ENCODE measurements at regions not wholly inside any gene's neighbourhood (a gene's known extent, or its start where the extent isn't known, plus 50 kb on each side); places are given as distances from the start of the nearest gene placed in this dataset.

GRCh38 chr11:45413156-45413858 is 127.2 kb upstream of the SYT13 start:
- peaks cover 93% of the 10 kb centered on the region for H3K27me3 ChIP-seq (ENCODE audit: insufficient read depth, low read depth)
- H3K4me1 ChIP-seq (replicated peaks; ENCODE audit: insufficient read depth): no peaks in the 10 kb centered on the region
- no peaks in the 10 kb centered on the region for H3F3A ChIP-seq (ENCODE audit: insufficient read depth, low read depth)
- no TSS peak for BruUV-seq (replicated peaks)
- DNase-seq: no peak
- ChIA-PET CTCF (no interaction called here), POLR2A (ENCODE audit: unreplicated experiment) (no interaction called here)
- H3K27ac ChIP-seq: no peak overlapping the region
- H4K20me1 ChIP-seq (ENCODE audit: insufficient read depth): no peaks in the 10 kb centered on the region
- no peak for TF ChIP-seq CTCF (conservative IDR thresholded peaks at IDR 0.05)
- no peak for TF ChIP-seq EZH2 (IDR thresholded peaks at IDR 0.05; ENCODE audit: low read depth)
- no peaks in the 10 kb centered on the region for H3K9me3 ChIP-seq (ENCODE audit: insufficient read depth, low read depth)
- H3K36me3 ChIP-seq (ENCODE audit: low read depth): no peaks in the 10 kb centered on the region
- H3K4me3 ChIP-seq: no peak overlapping the region
- no peak overlapping the region for H2AFZ ChIP-seq
- intact Hi-C loops (cut with micrococcal nuclease; ENCODE audit: unreplicated experiment): no loop called here
- H3K9me2 ChIP-seq (ENCODE audit: insufficient read depth): no peaks in the 10 kb centered on the region
- no peak overlapping the region for H3K4me2 ChIP-seq
- no peaks in the 10 kb centered on the region for H3K79me2 ChIP-seq (ENCODE audit: low read depth)

GRCh38 chr11:45412521-45412920 is 126.4 kb upstream of the SYT13 start:
- H3K27me3 ChIP-seq (ENCODE audit: insufficient read depth, low read depth): peaks cover 92% of the 10 kb centered on the region

GRCh38 chr11:45412051-45412471 is 125.9 kb upstream of the SYT13 start:
- H3K4me3 ChIP-seq: no peak overlapping the region
- H3K27ac ChIP-seq: no peak overlapping the region
- peaks cover 95% of the 10 kb centered on the region for H3K27me3 ChIP-seq (ENCODE audit: insufficient read depth, low read depth)
- H3K9me3 ChIP-seq (ENCODE audit: insufficient read depth, low read depth): no peaks in the 10 kb centered on the region
- intact Hi-C loops (cut with micrococcal nuclease; ENCODE audit: unreplicated experiment): no loop called here
- no peak overlapping the region for H2AFZ ChIP-seq
- POLR2A ChIA-PET (ENCODE audit: unreplicated experiment): no interaction called here
- no peaks in the 10 kb centered on the region for H4K20me1 ChIP-seq (ENCODE audit: insufficient read depth)
- no peak overlapping the region for H3K4me2 ChIP-seq
- CTCF ChIA-PET: no interaction called here
- DNase-seq: no peak
- no peaks in the 10 kb centered on the region for H3K9me2 ChIP-seq (ENCODE audit: insufficient read depth)
- no peak for TF ChIP-seq EZH2 (IDR thresholded peaks at IDR 0.05; ENCODE audit: low read depth)
- no peak for TF ChIP-seq CTCF (conservative IDR thresholded peaks at IDR 0.05)
- H3K36me3 ChIP-seq (ENCODE audit: low read depth): no peaks in the 10 kb centered on the region
- BruUV-seq (replicated peaks): no TSS peak
- H3K4me1 ChIP-seq (replicated peaks; ENCODE audit: insufficient read depth): no peaks in the 10 kb centered on the region
- no peaks in the 10 kb centered on the region for H3F3A ChIP-seq (ENCODE audit: insufficient read depth, low read depth)
- no peaks in the 10 kb centered on the region for H3K79me2 ChIP-seq (ENCODE audit: low read depth)

More at GRCh38 chr11:45412521-45412920, 126.4 kb upstream of the SYT13 start:
- no peaks in the 10 kb centered on the region for H3K9me2 ChIP-seq (ENCODE audit: insufficient read depth)
- H3K4me3 ChIP-seq: no peak overlapping the region
- intact Hi-C loops (cut with micrococcal nuclease; ENCODE audit: unreplicated experiment): no loop called here
- no peaks in the 10 kb centered on the region for H3K9me3 ChIP-seq (ENCODE audit: insufficient read depth, low read depth)
- no peaks in the 10 kb centered on the region for H3F3A ChIP-seq (ENCODE audit: insufficient read depth, low read depth)
- no peak overlapping the region for H2AFZ ChIP-seq
- no peak for TF ChIP-seq EZH2 (IDR thresholded peaks at IDR 0.05; ENCODE audit: low read depth)
- TF ChIP-seq CTCF (conservative IDR thresholded peaks at IDR 0.05): no peak
- ChIA-PET CTCF (no interaction called here), POLR2A (ENCODE audit: unreplicated experiment) (no interaction called here)
- no peaks in the 10 kb centered on the region for H3K79me2 ChIP-seq (ENCODE audit: low read depth)
- no peak overlapping the region for H3K27ac ChIP-seq
- H4K20me1 ChIP-seq (ENCODE audit: insufficient read depth): no peaks in the 10 kb centered on the region
- no peak overlapping the region for H3K4me2 ChIP-seq
- H3K36me3 ChIP-seq (ENCODE audit: low read depth): no peaks in the 10 kb centered on the region
- no peak for DNase-seq
- H3K4me1 ChIP-seq (replicated peaks; ENCODE audit: insufficient read depth): no peaks in the 10 kb centered on the region
- no TSS peak for BruUV-seq (replicated peaks)

All from PC-9 (cell line).